GM19351 (cell line): ENCODE measurements at regions not wholly inside any gene's neighbourhood (a gene's known extent, or its start where the extent isn't known, plus 50 kb on each side); places are given as distances from the start of the nearest gene placed in this dataset.

Experiments used
- ATAC-seq: cut with Tn5 transposase; IDR thresholded peaks from one replicate; pipeline ENCODE4 v1.9.1; 2021; ENCODE audit warnings: mild to moderate bottlenecking, moderate library complexity; ENCODE audit not compliant: unreplicated experiment

- ATAC-seq, result no peak
These were observed 51.4 kb upstream of the MSX1 start for GRCh38 chr4:4808086-4808485.

GRCh38 chr4:4805887-4806286, 53.6 kb upstream of the MSX1 start:
- no peak for ATAC-seq

- no peak for ATAC-seq
These were observed 55.6 kb upstream of the MSX1 start for GRCh38 chr4:4803912-4804296.

- no peak for ATAC-seq
These were observed 56.1 kb upstream of the MSX1 start for GRCh38 chr4:4803216-4803911.

- no peak for ATAC-seq
These were observed 58.6 kb upstream of the MSX1 start for GRCh38 chr4:4800646-4801408.

- no peak for ATAC-seq
These were observed 65.0 kb upstream of the MSX1 start for GRCh38 chr4:4794421-4794820.

GRCh38 chr4:4792466-4792865, 67.0 kb upstream of the MSX1 start:
- ATAC-seq, result no peak

- ATAC-seq, result no peak
These were observed 68.0 kb upstream of the MSX1 start for GRCh38 chr4:4791299-4792111.

GRCh38 chr4:4789462-4789861, 70.0 kb upstream of the MSX1 start:
- ATAC-seq, result no peak

GRCh38 chr4:4788573-4788972, 70.9 kb upstream of the MSX1 start:
- no peak for ATAC-seq

- ATAC-seq, result no peak
These were observed 72.0 kb upstream of the MSX1 start for GRCh38 chr4:4787421-4787820.

- ATAC-seq, result no peak
These were observed 75.1 kb upstream of the MSX1 start for GRCh38 chr4:4784379-4784778.

- no peak for ATAC-seq
These were observed 75.6 kb upstream of the MSX1 start for GRCh38 chr4:4783847-4784246.

- no peak for ATAC-seq
These were observed 76.5 kb upstream of the MSX1 start for GRCh38 chr4:4782969-4783368.

- no peak for ATAC-seq
These were observed 77.3 kb upstream of the MSX1 start for GRCh38 chr4:4781936-4782707.

- ATAC-seq, result no peak
These were observed 78.7 kb upstream of the MSX1 start for GRCh38 chr4:4780729-4781244.

- no peak for ATAC-seq
These were observed 80.0 kb upstream of the MSX1 start for GRCh38 chr4:4779486-4779885.

GRCh38 chr4:4779054-4779453, 80.4 kb upstream of the MSX1 start:
- no peak for ATAC-seq

GRCh38 chr4:4778554-4778953, 80.9 kb upstream of the MSX1 start:
- no peak for ATAC-seq

- no peak for ATAC-seq
These were observed 82.5 kb upstream of the MSX1 start for GRCh38 chr4:4776934-4777333.

GRCh38 chr4:4776335-4776734, 83.1 kb upstream of the MSX1 start:
- ATAC-seq, result no peak
